Esophagus squamous epithelium (tissue), 5 donors: ENCODE measurements at regions not wholly inside any gene's neighbourhood (a gene's known extent, or its start where the extent isn't known, plus 50 kb on each side); places are given as distances from the start of the nearest gene placed in this dataset.

Experiments
- DNase-seq: peaks from one replicate; lab custom pipeline; 2025; lab: John Stamatoyannopoulos, UW
- H3K27ac ChIP-seq, 4 donors: fragments of 200-600 bp; sonication (generic); one replicate each; pipeline ENCODE4 v1.5.1; 2016 to 2019; ENCODE audit warnings: mild to moderate bottlenecking in 1 of 4
- H3K27me3 ChIP-seq, 4 donors: fragments of 200-600 bp; sonication (generic); 1 replicate in 3 of 4; 2 replicates in 1 of 4; pipeline versions ENCODE4 v1.5.1 to v1.6.0; 2017 to 2021; ENCODE audit warnings: antibody characterized with exemption in 1 of 4
- H3K36me3 ChIP-seq, 3 donors: fragments of 200-600 bp; sonication (generic); one replicate each; pipeline ENCODE4 v1.5.1; 2016 to 2019
- H3K4me1 ChIP-seq, 3 donors: fragments of 200-600 bp; sonication (generic); one replicate each; pipeline ENCODE4 v1.5.1; 2017 to 2019
- H3K4me3 ChIP-seq, 4 donors: fragments of 200-600 bp; sonication (generic); 1 replicate in 3 of 4; 2 replicates in 1 of 4; pipeline ENCODE4 v1.5.1; 2016 to 2019; ENCODE audit warnings: mild to moderate bottlenecking in 2 of 4, moderate library complexity in 1 of 4
- H3K9me3 ChIP-seq, 3 donors: fragments of 200-600 bp; sonication (generic); one replicate each; pipeline ENCODE4 v1.5.1; 2016 to 2019
- POLR2A ChIP-seq, 4 donors: fragments of 450-650 bp; IDR thresholded peaks; one replicate each; pipeline ENCODE4 v1.6.1; 2017; ENCODE audit warnings: antibody characterized with exemption in 4 of 4, mild to moderate bottlenecking in 4 of 4, moderate library complexity in 3 of 4
- WGBS, 2 donors: methylation state at CpG; one replicate each; pipeline ENCODE4 v1.1.5; 2018; 5-methylcytosine and 5-hydroxymethylcytosine counted together
- intact Hi-C: fragments of 100-400 bp; cut with DNase I; formaldehyde crosslinking; loops from one replicate; pipeline ENCODE4 v1.15.0; 2022
- TF ChIP-seq, protein P1 (sequence below), 6 experiments: fragments of 450-650 bp in 4 of 6; fragments of 200-600 bp in 2 of 6; sonication (generic) in 2 of 6; IDR thresholded peaks; one replicate each; pipeline ENCODE4 v1.5.1; 2016 to 2019; ENCODE audit warnings: antibody characterized with exemption in 6 of 6, mild to moderate bottlenecking in 4 of 6, moderate library complexity in 4 of 6
- donor health status: DM: yes; HTN: yes; CAD: no.

DNA sequence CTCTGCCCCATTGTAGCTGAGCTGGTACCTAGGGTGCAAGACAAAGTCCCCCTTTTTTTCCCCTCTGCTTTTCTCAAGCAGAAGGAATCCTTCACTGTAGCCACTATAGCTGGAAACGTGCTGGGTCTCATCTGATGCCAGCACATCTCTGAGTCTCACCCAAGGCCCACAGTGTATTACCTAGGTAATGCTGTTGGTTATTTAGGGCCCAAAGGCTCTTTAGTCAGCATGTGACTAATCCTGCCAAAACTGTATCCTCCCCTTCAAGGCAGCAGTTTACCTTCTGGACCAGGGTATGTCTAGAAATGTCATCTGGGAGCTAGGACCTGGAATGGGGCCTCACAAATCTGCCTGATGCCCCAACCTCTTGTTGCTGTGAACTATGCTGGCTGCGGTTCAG lies 423.4 kb downstream of the NUF2 start:
- peaks cover 0 to 11% (median 4%) of the 10 kb centered on the region in 3 donors for H3K9me3 ChIP-seq
- intact Hi-C loops = no loop called here
- no peak for DNase-seq
- no peak for TF ChIP-seq POLR2A (IDR thresholded peaks at IDR 0.05)
- TF ChIP-seq, protein P1, sequence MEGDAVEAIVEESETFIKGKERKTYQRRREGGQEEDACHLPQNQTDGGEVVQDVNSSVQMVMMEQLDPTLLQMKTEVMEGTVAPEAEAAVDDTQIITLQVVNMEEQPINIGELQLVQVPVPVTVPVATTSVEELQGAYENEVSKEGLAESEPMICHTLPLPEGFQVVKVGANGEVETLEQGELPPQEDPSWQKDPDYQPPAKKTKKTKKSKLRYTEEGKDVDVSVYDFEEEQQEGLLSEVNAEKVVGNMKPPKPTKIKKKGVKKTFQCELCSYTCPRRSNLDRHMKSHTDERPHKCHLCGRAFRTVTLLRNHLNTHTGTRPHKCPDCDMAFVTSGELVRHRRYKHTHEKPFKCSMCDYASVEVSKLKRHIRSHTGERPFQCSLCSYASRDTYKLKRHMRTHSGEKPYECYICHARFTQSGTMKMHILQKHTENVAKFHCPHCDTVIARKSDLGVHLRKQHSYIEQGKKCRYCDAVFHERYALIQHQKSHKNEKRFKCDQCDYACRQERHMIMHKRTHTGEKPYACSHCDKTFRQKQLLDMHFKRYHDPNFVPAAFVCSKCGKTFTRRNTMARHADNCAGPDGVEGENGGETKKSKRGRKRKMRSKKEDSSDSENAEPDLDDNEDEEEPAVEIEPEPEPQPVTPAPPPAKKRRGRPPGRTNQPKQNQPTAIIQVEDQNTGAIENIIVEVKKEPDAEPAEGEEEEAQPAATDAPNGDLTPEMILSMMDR (IDR thresholded peaks at IDR 0.05) = no peak
- 67% methylated on average over 1 of the region's 2 CpGs; no CpG with 5 or more reads in 1 of the 2 donors for WGBS, 2 donors
- H3K4me1 ChIP-seq = peaks cover 0 to 15% (median 0%) of the 10 kb centered on the region in 3 donors
- no peak overlapping the region for H3K27ac ChIP-seq
- H3K36me3 ChIP-seq = no peaks in the 10 kb centered on the region
- no peak overlapping the region for H3K4me3 ChIP-seq
- no peaks in the 10 kb centered on the region for H3K27me3 ChIP-seq

DNA sequence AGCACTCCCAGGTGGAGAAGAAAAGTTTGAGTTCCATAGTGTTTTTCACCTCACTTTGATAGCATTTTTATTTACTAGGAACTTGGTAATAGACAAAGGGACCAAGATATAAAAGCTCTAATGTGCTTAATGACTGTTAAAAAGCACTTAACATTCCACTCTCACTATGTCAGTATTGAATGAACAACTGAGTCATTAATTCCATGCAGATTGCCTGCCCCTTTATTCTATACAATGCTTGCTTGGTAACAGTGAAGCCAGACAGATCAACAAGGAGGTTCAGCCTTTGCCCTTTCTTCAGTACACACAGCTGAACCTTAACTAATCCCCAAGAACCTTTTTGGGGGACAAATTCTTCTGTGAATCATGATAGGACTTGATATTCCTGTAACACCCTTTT lies 425.5 kb downstream of the NUF2 start:
- Histone ChIP-seq H3K9me3 (peaks cover 0 to 11% (median 4%) of the 10 kb centered on the region in 3 donors), H3K27me3 (no peaks in the 10 kb centered on the region), H3K4me3 (no peak overlapping the region), H3K36me3 (no peaks in the 10 kb centered on the region), H3K4me1 (peaks cover 0 to 15% (median 0%) of the 10 kb centered on the region in 3 donors), H3K27ac (no peak overlapping the region)
- TF ChIP-seq, protein P1 (IDR thresholded peaks at IDR 0.05) = no peak
- TF ChIP-seq POLR2A (IDR thresholded peaks at IDR 0.05) = no peak
- intact Hi-C loops = no loop called here
- DNase-seq = no peak

DNA sequence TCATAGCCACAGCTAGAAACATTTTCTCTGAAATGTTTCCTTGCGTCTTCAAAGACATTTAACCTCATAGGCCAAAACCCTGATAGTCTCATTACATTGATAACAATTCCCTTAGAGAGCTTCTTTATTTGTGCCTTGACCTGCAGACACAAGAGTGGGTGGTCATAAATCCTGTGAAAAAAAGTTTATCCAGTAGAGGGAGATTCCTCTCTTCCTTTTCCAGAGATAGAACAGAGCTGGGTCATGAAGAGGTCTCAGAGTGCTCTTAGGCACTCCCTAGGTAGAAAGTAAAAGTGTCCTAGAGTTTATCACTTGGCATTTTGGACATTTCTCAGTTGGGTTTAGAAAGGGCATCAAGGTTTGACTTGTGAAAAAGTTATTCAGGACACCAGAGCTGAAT lies 426.1 kb downstream of the NUF2 start:
- no peak for TF ChIP-seq POLR2A (IDR thresholded peaks at IDR 0.05)
- TF ChIP-seq, protein P1 (IDR thresholded peaks at IDR 0.05) = no peak
- Histone ChIP-seq H3K27ac (no peak overlapping the region), H3K36me3 (no peaks in the 10 kb centered on the region), H3K9me3 (peaks cover 0 to 11% (median 4%) of the 10 kb centered on the region in 3 donors), H3K4me1 (peaks cover 0 to 15% (median 0%) of the 10 kb centered on the region in 3 donors), H3K4me3 (no peak overlapping the region), H3K27me3 (no peaks in the 10 kb centered on the region)
- intact Hi-C loops = no loop called here
- no peak for DNase-seq
- WGBS, 2 donors = 41 to 95% methylated on average over 1 of the region's 1 CpG

DNA sequence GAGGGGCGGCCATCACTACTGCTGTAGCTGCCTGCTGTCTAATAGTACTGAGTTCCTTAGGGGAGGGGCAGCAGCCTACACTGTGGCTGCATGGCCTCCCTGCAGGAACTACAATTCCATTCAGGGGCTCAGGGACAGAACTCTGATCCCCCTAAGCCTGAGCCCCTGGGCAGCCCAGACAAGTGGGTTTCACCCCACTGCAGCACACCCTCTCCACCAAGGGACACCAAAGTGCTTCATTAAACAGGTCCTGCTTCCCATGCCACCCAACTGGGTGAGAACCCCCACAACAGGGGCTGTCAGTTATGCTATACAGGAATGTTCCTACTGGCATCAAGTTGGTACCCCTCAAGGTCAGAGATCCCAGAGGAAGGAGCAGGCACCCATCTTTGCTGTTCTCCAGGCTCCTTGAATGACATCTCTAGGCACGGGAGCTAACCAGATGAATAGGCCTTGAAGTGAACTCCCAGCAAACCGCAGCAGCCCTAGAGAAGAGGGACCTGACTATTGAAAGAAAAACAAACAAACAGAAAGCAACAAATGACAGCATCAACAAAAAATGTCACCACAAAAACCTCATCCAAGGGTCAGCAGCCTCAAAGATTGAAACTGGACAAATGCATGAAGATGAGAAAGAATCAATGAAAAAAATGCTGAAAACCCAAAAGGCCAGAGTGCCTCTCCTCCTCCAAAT lies 437.4 kb downstream of the NUF2 start:
- Histone ChIP-seq H3K36me3 (no peaks in the 10 kb centered on the region), H3K4me1 (no peaks in the 10 kb centered on the region)
- WGBS, 2 donors = 56 to 69% methylated on average over 2 to 3 of the region's 3 CpGs

DNA sequence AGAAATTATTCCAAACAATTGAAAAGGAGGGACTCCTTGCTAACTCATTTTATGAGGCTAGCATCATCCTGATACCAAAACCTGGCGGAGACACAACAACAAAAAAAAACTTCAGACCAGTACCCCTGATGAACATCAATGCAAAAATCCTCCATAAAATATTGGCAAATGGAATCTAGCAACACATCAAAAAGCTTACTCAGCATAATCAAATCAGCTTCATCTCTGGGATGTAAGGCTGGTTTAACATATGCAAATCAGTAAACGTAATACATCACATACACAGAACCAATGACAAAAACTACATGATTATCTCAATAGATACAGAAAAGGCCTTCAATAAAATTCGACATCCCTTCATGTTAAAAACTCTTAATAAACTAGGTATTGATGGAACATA lies 440.1 kb downstream of the NUF2 start:
- WGBS, 2 donors = 49 to 79% methylated on average over 3 of the region's 3 CpGs
- H3K36me3 ChIP-seq = no peaks in the 10 kb centered on the region
- H3K9me3 ChIP-seq = no peaks in the 10 kb centered on the region
- H3K4me1 ChIP-seq = no peaks in the 10 kb centered on the region
- TF ChIP-seq, protein P1 (IDR thresholded peaks at IDR 0.05) = no peak
- no peak for TF ChIP-seq POLR2A (IDR thresholded peaks at IDR 0.05)
- no peak for DNase-seq
- intact Hi-C loops = no loop called here
- no peak overlapping the region for H3K4me3 ChIP-seq
- H3K27me3 ChIP-seq = no peaks in the 10 kb centered on the region
- H3K27ac ChIP-seq = no peak overlapping the region

More for the DNA sequence above, 437.4 kb downstream of the NUF2 start:
- DNase-seq = no peak
- intact Hi-C loops = no loop called here
- no peak for TF ChIP-seq POLR2A (IDR thresholded peaks at IDR 0.05)
- TF ChIP-seq, protein P1 (IDR thresholded peaks at IDR 0.05) = no peak
- H3K27ac ChIP-seq = no peak overlapping the region
- H3K9me3 ChIP-seq = no peaks in the 10 kb centered on the region
- no peaks in the 10 kb centered on the region for H3K27me3 ChIP-seq
- H3K4me3 ChIP-seq = no peak overlapping the region
